ENCODE measurements at regions not wholly inside any gene's neighbourhood (a gene's known extent, or its start where the extent isn't known, plus 50 kb on each side); places are given as distances from the start of the nearest gene placed in this dataset.

DNA sequence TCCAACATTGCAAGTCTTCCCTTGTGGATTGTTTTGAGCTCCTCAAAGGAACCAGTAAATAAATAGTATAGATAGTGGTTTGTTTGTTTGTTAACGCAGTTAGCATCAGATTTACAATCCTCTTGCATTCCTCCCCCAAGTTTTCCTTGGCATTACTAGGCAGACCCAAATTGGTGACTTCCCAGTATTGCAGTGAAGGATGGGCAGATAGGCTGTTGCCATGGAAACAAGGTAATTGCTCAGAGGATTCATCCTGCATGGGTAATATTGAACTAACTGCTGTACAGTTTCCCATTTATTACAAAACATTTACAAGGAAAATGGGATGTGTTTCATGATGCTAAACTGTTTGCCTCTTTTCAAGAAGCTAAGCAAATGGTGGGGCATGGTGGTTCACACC, 477.2 kb downstream of the EPM2A start:
- ChIA-PET CTCF (no interaction called here), POLR2A (no interaction called here)
- Histone ChIP-seq H3K27me3 (ENCODE audit: control insufficient read depth, insufficient read depth, low read length) (no peaks in the 10 kb centered on the region), H3K4me3 (ENCODE audit: low read depth, low read length) (no peak overlapping the region), H3K9me3 (ENCODE audit: control insufficient read depth, insufficient read depth, low read length) (no peaks in the 10 kb centered on the region; the same call in 1 of the 2 replicates), H3K27ac (ENCODE audit: low read depth, low read length) (no peak overlapping the region)
- DNase-seq (ENCODE audit: low read depth, low spot score), result no peak
- TF ChIP-seq, protein P1, sequence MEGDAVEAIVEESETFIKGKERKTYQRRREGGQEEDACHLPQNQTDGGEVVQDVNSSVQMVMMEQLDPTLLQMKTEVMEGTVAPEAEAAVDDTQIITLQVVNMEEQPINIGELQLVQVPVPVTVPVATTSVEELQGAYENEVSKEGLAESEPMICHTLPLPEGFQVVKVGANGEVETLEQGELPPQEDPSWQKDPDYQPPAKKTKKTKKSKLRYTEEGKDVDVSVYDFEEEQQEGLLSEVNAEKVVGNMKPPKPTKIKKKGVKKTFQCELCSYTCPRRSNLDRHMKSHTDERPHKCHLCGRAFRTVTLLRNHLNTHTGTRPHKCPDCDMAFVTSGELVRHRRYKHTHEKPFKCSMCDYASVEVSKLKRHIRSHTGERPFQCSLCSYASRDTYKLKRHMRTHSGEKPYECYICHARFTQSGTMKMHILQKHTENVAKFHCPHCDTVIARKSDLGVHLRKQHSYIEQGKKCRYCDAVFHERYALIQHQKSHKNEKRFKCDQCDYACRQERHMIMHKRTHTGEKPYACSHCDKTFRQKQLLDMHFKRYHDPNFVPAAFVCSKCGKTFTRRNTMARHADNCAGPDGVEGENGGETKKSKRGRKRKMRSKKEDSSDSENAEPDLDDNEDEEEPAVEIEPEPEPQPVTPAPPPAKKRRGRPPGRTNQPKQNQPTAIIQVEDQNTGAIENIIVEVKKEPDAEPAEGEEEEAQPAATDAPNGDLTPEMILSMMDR (IDR thresholded peaks at IDR 0.05; ENCODE audit: low read depth, low read length), result no peak

DNA sequence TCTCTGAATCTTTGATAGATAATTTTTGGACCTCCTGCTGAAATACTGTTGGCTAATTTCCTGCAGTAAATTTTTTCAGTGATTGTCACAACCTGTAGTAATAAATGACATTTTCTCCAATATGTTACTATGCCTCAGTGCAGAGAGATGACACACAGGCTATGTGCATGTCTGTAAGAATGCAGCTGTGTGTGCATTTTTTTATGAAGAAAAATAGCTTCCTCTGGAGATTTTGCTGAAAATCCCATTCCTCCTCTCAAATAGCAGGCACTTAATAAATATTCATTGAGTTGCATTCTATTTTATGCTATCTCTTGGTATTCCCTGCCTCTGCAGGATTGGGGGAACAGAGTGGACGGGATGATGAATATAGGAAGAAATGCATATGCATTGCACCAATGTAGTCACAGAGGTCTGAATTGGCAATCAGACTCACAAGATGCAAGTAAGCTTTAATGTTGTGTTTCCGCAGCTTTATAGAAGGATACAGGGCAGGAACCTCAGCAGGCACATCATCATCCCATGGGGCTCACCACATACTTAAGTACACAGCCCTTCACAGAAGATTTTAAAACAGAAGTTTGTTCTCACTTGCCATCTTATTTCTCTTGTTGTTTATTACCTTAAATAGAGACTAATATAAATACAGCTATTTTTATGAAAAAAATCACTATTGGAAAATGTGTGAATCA, 474.7 kb downstream of the EPM2A start:
- no peak for DNase-seq (ENCODE audit: low read depth, low spot score)
- POLR2A ChIA-PET, result no interaction called here
- CTCF ChIA-PET, result interaction anchor here (2.1 kb wide), 1 partner anchor 373 kb away, joined by 6 read pairs; no protein-coding TSS in a partner anchor

DNA sequence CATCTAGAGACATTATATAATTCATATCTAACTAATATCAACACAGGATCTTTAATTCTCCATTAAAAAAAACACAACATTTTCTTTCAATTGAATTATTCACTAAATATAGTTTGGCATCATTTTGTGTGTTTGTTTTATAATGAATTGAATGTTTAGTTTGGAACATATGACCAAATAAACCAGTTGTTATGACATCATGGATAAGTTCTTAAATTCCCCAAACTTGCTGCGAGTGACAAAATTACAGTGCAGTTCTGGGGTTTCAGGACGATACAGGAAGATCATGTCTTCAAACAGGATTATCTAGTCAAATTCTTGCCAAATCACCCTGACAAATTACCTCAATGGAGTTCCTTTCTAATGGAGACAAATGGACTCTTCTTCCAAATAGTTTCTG, 473.6 kb downstream of the EPM2A start:
- no peak overlapping the region for H3K27ac ChIP-seq (ENCODE audit: low read depth, low read length)
- CTCF ChIA-PET, result interaction anchor here (2.1 kb wide), 1 partner anchor 372 kb away, joined by 6 read pairs; no protein-coding TSS in a partner anchor
- H3K9me3 ChIP-seq (ENCODE audit: control insufficient read depth, insufficient read depth, low read length), result no peaks in the 10 kb centered on the region
- DNase-seq (ENCODE audit: low read depth, low spot score), result no peak
- no peak overlapping the region for H3K4me3 ChIP-seq (ENCODE audit: low read depth, low read length)
- TF ChIP-seq, protein P1 (IDR thresholded peaks at IDR 0.05; ENCODE audit: low read depth, low read length), result no peak
- H3K27me3 ChIP-seq (ENCODE audit: control insufficient read depth, insufficient read depth, low read length), result no peaks in the 10 kb centered on the region
- POLR2A ChIA-PET, result no interaction called here

More for the DNA sequence above, 474.7 kb downstream of the EPM2A start:
- Histone ChIP-seq H3K9me3 (ENCODE audit: control insufficient read depth, insufficient read depth, low read length) (no peaks in the 10 kb centered on the region; the same call in 1 of the 2 replicates), H3K27me3 (ENCODE audit: control insufficient read depth, insufficient read depth, low read length) (no peaks in the 10 kb centered on the region), H3K27ac (ENCODE audit: low read depth, low read length) (no peak overlapping the region), H3K4me3 (ENCODE audit: low read depth, low read length) (no peak overlapping the region)
- TF ChIP-seq, protein P1 (IDR thresholded peaks at IDR 0.05; ENCODE audit: low read depth, low read length), result no peak

DNA sequence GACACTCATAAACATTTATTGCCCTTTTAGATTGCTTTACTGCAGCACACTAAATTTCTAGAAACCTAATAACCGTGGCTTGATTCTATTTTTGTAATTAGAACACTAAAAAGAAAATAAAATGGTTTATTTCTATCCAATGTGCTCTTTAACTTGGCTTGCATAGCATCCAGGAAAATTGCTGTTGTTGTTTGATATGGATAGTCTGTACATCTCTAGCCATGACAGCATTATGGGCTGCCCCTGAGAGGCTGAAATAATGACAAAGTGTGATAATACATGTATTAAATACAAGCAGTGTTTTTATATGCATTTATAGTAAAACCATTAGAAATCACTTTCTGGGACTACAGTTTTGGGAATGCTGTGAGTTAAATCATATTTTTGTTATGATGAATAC, 472.5 kb downstream of the EPM2A start:
- Histone ChIP-seq H3K9me3 (ENCODE audit: control insufficient read depth, insufficient read depth, low read length) (no peaks in the 10 kb centered on the region), H3K27me3 (ENCODE audit: control insufficient read depth, insufficient read depth, low read length) (no peaks in the 10 kb centered on the region), H3K27ac (ENCODE audit: low read depth, low read length) (no peak overlapping the region), H3K4me3 (ENCODE audit: low read depth, low read length) (no peak overlapping the region)
- ChIA-PET CTCF (no interaction called here), POLR2A (no interaction called here)
- TF ChIP-seq, protein P1 (IDR thresholded peaks at IDR 0.05; ENCODE audit: low read depth, low read length), result no peak
- no peak for DNase-seq (ENCODE audit: low read depth, low spot score)

DNA sequence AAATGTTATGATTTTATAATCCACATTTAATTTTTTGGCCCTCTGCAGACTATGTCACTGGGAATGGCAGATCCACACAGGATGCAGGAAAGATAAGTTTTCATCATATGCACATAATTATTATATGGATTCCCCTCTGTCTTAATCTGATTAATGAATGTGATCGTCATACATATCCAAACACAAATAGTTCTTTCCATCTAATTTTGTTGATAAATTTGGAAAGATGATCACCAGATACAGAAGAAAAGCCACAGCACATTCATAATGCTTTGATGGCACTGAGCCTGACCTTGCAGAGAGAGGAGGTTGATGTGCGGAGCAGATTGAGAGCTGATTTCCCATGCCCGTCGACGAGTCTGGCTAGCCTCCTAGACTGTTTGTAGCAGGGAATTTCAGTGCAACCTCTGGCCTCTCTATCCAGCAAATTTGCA, 471.5 kb downstream of the EPM2A start:
- no peaks in the 10 kb centered on the region for H3K9me3 ChIP-seq (ENCODE audit: control insufficient read depth, insufficient read depth, low read length)
- H3K27me3 ChIP-seq (ENCODE audit: control insufficient read depth, insufficient read depth, low read length), result no peaks in the 10 kb centered on the region
- H3K4me3 ChIP-seq (ENCODE audit: low read depth, low read length), result no peak overlapping the region
- H3K27ac ChIP-seq (ENCODE audit: low read depth, low read length), result no peak overlapping the region
- no peak for DNase-seq (ENCODE audit: low read depth, low spot score)
- TF ChIP-seq, protein P1 (IDR thresholded peaks at IDR 0.05; ENCODE audit: low read depth, low read length), result no peak
- ChIA-PET POLR2A (no interaction called here), CTCF (no interaction called here)

Measured in AG04450 (cell line).